ENCODE measurements at regions not wholly inside any gene's neighbourhood (a gene's known extent, or its start where the extent isn't known, plus 50 kb on each side); places are given as distances from the start of the nearest gene placed in this dataset.

- H3K4me3 ChIP-seq (IDR thresholded peaks at IDR 0.05; ENCODE audit: insufficient read depth, low read depth, low read length) = no peak overlapping the region
- H2AFZ ChIP-seq (ENCODE audit: low read depth) = no peak overlapping the region
- peaks cover 29% of the 10 kb centered on the region for H3K4me1 ChIP-seq (ENCODE audit: low read depth, poor library complexity, severe bottlenecking)
- H3K36me3 ChIP-seq (ENCODE audit: insufficient read depth) = no peaks in the 10 kb centered on the region
- H3K79me2 ChIP-seq (ENCODE audit: insufficient read depth, low read depth) = no peaks in the 10 kb centered on the region
- no peak overlapping the region for H3K9ac ChIP-seq
- no peak overlapping the region for H3K27ac ChIP-seq
- H3K4me2 ChIP-seq = no peak overlapping the region
- no peaks in the 10 kb centered on the region for H3K27me3 ChIP-seq (ENCODE audit: insufficient read depth, low read depth)
- no peaks in the 10 kb centered on the region for H4K20me1 ChIP-seq (ENCODE audit: insufficient read depth)
- TF ChIP-seq CTCF (conservative IDR thresholded peaks at IDR 0.05; ENCODE audit: low read depth, low read length) = no peak
Measured at GRCh38 chr1:47658161-47658920, 220.5 kb downstream of the FOXD2 start.

GRCh38 chr1:47659146-47659545 lies 221.3 kb downstream of the FOXD2 start:
- no peak overlapping the region for H3K4me3 ChIP-seq (IDR thresholded peaks at IDR 0.05; ENCODE audit: insufficient read depth, low read depth, low read length)
- H2AFZ ChIP-seq (ENCODE audit: low read depth) = no peak overlapping the region
- H3K27me3 ChIP-seq (ENCODE audit: insufficient read depth, low read depth) = no peaks in the 10 kb centered on the region
- no peak for TF ChIP-seq CTCF (conservative IDR thresholded peaks at IDR 0.05; ENCODE audit: low read depth, low read length)
- H3K4me2 ChIP-seq = no peak overlapping the region
- no peaks in the 10 kb centered on the region for H3K79me2 ChIP-seq (ENCODE audit: insufficient read depth, low read depth)
- H3K4me1 ChIP-seq (ENCODE audit: low read depth, poor library complexity, severe bottlenecking) = peaks cover 37% of the 10 kb centered on the region
- H3K36me3 ChIP-seq (ENCODE audit: insufficient read depth) = no peaks in the 10 kb centered on the region
- no peak overlapping the region for H3K27ac ChIP-seq
- H3K9ac ChIP-seq = no peak overlapping the region
- no peaks in the 10 kb centered on the region for H4K20me1 ChIP-seq (ENCODE audit: insufficient read depth)

GRCh38 chr1:47660622-47661021 lies 222.8 kb downstream of the FOXD2 start:
- Histone ChIP-seq H4K20me1 (ENCODE audit: insufficient read depth) (no peaks in the 10 kb centered on the region), H3K27me3 (ENCODE audit: insufficient read depth, low read depth) (no peaks in the 10 kb centered on the region), H3K27ac (no peak overlapping the region), H3K79me2 (ENCODE audit: insufficient read depth, low read depth) (no peaks in the 10 kb centered on the region), H3K9ac (no peak overlapping the region), H3K36me3 (ENCODE audit: insufficient read depth) (no peaks in the 10 kb centered on the region), H3K4me3 (IDR thresholded peaks at IDR 0.05; ENCODE audit: insufficient read depth, low read depth, low read length) (no peak overlapping the region), H2AFZ (ENCODE audit: low read depth) (peak overlapping the region; percentile 26; the same call in 1 of the 2 replicates), H3K4me2 (no peak overlapping the region; the same call in 1 of the 2 replicates), H3K4me1 (ENCODE audit: low read depth, poor library complexity, severe bottlenecking) (peaks cover 44% of the 10 kb centered on the region)
- no peak for TF ChIP-seq CTCF (conservative IDR thresholded peaks at IDR 0.05; ENCODE audit: low read depth, low read length)

GRCh38 chr1:47661040-47661439 lies 223.2 kb downstream of the FOXD2 start:
- peaks cover 44% of the 10 kb centered on the region for H3K4me1 ChIP-seq (ENCODE audit: low read depth, poor library complexity, severe bottlenecking)
- H4K20me1 ChIP-seq (ENCODE audit: insufficient read depth) = no peaks in the 10 kb centered on the region
- H3K4me3 ChIP-seq (IDR thresholded peaks at IDR 0.05; ENCODE audit: insufficient read depth, low read depth, low read length) = no peak overlapping the region
- no peaks in the 10 kb centered on the region for H3K79me2 ChIP-seq (ENCODE audit: insufficient read depth, low read depth)
- no peak overlapping the region for H3K9ac ChIP-seq
- no peaks in the 10 kb centered on the region for H3K27me3 ChIP-seq (ENCODE audit: insufficient read depth, low read depth)
- H3K36me3 ChIP-seq (ENCODE audit: insufficient read depth) = no peaks in the 10 kb centered on the region
- TF ChIP-seq CTCF (conservative IDR thresholded peaks at IDR 0.05; ENCODE audit: low read depth, low read length) = no peak
- no peak overlapping the region; the same call in 1 of the 2 replicates for H3K4me2 ChIP-seq
- H2AFZ ChIP-seq (ENCODE audit: low read depth) = peak overlapping the region; percentile 26; the same call in 1 of the 2 replicates
- no peak overlapping the region for H3K27ac ChIP-seq
